ENCODE measurements at regions not wholly inside any gene's neighbourhood (a gene's known extent, or its start where the extent isn't known, plus 50 kb on each side); places are given as distances from the start of the nearest gene placed in this dataset.

DNA sequence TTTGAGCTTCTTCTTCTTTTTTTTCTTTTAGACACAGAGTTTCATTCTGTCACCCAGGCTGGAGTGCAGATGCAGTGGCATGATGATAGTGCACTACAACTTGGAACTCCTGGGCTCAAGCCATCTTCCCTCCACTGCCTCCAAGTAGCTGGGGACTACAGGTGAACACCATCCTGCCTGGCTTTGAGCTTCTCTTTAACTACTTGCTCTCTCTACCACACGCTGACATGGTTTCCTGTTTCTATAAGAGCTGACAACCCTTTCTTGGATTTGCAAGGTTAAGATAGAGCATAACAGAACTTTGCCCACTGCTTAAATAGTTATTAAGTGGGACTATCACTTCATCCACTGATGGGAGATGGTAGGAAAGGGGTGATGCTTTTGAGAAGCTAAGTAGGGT, 82.4 kb upstream of the SLC38A2 start:
- TF ChIP-seq, protein P1, sequence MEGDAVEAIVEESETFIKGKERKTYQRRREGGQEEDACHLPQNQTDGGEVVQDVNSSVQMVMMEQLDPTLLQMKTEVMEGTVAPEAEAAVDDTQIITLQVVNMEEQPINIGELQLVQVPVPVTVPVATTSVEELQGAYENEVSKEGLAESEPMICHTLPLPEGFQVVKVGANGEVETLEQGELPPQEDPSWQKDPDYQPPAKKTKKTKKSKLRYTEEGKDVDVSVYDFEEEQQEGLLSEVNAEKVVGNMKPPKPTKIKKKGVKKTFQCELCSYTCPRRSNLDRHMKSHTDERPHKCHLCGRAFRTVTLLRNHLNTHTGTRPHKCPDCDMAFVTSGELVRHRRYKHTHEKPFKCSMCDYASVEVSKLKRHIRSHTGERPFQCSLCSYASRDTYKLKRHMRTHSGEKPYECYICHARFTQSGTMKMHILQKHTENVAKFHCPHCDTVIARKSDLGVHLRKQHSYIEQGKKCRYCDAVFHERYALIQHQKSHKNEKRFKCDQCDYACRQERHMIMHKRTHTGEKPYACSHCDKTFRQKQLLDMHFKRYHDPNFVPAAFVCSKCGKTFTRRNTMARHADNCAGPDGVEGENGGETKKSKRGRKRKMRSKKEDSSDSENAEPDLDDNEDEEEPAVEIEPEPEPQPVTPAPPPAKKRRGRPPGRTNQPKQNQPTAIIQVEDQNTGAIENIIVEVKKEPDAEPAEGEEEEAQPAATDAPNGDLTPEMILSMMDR (IDR thresholded peaks at IDR 0.05) = no peak
- H3K36me3 Mint-ChIP-seq (ENCODE audit: low read depth) = peaks cover 1% of the 10 kb centered on the region
- H3K27ac Mint-ChIP-seq (ENCODE audit: unreplicated experiment) = no peak overlapping the region
- H3K4me1 Mint-ChIP-seq (ENCODE audit: low read depth) = peaks cover 45% of the 10 kb centered on the region
- H3K9me3 Mint-ChIP-seq (ENCODE audit: low read depth) = no peaks in the 10 kb centered on the region
- no peak for DNase-seq (ENCODE audit: low spot score)
- H3K4me3 Mint-ChIP-seq (ENCODE audit: unreplicated experiment) = no peak overlapping the region
- H3K27me3 Mint-ChIP-seq (ENCODE audit: low read depth) = no peaks in the 10 kb centered on the region

DNA sequence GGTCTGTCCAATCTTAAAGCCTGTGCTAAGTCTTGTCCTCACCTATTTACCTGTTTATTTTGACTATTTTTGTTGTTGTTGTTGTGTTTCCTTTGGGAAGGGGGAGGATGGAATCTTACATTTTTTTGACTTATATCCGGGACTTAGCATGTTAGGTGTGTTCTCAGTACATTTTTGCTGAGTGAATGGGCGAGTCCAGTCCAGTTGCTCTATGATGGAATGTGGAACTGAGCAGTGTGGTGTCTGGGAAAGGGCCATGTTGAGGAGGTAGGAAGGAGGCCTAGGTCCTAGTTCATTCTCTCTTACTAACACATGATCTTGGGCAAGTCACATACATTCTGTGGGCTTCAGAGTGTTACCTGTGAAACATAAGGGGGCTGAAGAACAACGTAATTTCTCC, 80.9 kb upstream of the SLC38A2 start:
- Mint-ChIP-seq H3K4me3 (ENCODE audit: unreplicated experiment) (no peak overlapping the region), H3K27me3 (ENCODE audit: low read depth) (no peaks in the 10 kb centered on the region), H3K36me3 (ENCODE audit: low read depth) (peaks cover 1% of the 10 kb centered on the region), H3K9me3 (ENCODE audit: low read depth) (no peaks in the 10 kb centered on the region), H3K4me1 (ENCODE audit: low read depth) (peaks cover 40% of the 10 kb centered on the region), H3K27ac (ENCODE audit: unreplicated experiment) (no peak overlapping the region)
- DNase-seq (ENCODE audit: low spot score) = no peak
- TF ChIP-seq, protein P1 (IDR thresholded peaks at IDR 0.05) = no peak

DNA sequence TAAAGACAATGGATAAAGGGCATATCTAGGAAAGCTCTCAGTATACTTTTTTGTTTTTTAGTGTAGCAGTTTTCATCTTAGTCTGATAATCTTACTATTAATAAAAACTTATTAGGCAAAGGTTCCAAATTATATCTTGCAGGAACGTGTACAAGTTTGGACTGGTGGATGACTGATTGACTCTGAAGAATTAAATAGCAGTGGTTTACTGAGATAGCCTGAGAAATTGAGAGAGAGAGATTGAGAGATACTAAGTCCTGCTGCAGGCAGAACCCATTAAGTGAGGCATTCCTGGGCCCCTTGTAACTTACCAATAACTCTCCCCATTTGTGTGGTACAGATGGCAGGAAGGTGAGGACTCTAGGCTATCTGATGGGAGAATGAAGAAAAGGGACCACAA, 80.2 kb upstream of the SLC38A2 start:
- DNase-seq (ENCODE audit: low spot score) = no peak
- Mint-ChIP-seq H3K9me3 (ENCODE audit: low read depth) (no peaks in the 10 kb centered on the region), H3K36me3 (ENCODE audit: low read depth) (peaks cover 1% of the 10 kb centered on the region), H3K4me1 (ENCODE audit: low read depth) (peaks cover 40% of the 10 kb centered on the region), H3K4me3 (ENCODE audit: unreplicated experiment) (no peak overlapping the region), H3K27ac (ENCODE audit: unreplicated experiment) (no peak overlapping the region), H3K27me3 (ENCODE audit: low read depth) (no peaks in the 10 kb centered on the region)
- TF ChIP-seq, protein P1 (IDR thresholded peaks at IDR 0.05) = no peak

DNA sequence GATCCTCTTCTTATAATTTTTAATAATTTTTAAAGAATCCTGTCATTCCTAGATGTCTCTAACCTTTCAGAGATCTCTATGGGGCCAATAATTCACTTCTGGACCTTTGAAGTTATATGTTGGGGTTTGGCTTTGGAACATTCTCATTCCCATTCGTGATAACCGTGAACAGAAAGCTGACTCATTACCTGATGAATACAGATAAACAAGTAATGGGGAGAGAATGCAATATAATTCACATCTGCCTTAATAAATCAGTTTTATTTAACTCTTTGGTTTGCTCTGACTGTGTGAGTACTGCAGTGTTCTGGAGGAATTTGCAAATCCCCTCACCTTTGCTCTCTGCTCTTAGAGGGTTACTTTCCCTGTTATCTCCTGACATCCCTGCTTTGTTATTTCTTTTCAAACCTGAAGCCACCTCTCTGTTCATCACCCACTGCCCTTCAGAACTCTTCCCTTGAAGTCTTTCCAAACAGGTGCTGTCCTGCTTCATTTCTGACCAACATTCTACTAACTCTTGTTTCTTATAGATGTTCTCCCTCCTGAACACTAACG, 79.6 kb upstream of the SLC38A2 start:
- TF ChIP-seq, protein P1 (IDR thresholded peaks at IDR 0.05) = no peak
- DNase-seq (ENCODE audit: low spot score) = no peak
- Mint-ChIP-seq H3K4me1 (ENCODE audit: low read depth) (peaks cover 40% of the 10 kb centered on the region), H3K27me3 (ENCODE audit: low read depth) (no peaks in the 10 kb centered on the region), H3K27ac (ENCODE audit: unreplicated experiment) (no peak overlapping the region), H3K9me3 (ENCODE audit: low read depth) (no peaks in the 10 kb centered on the region), H3K4me3 (ENCODE audit: unreplicated experiment) (no peak overlapping the region), H3K36me3 (ENCODE audit: low read depth) (peaks cover 1% of the 10 kb centered on the region)

DNA sequence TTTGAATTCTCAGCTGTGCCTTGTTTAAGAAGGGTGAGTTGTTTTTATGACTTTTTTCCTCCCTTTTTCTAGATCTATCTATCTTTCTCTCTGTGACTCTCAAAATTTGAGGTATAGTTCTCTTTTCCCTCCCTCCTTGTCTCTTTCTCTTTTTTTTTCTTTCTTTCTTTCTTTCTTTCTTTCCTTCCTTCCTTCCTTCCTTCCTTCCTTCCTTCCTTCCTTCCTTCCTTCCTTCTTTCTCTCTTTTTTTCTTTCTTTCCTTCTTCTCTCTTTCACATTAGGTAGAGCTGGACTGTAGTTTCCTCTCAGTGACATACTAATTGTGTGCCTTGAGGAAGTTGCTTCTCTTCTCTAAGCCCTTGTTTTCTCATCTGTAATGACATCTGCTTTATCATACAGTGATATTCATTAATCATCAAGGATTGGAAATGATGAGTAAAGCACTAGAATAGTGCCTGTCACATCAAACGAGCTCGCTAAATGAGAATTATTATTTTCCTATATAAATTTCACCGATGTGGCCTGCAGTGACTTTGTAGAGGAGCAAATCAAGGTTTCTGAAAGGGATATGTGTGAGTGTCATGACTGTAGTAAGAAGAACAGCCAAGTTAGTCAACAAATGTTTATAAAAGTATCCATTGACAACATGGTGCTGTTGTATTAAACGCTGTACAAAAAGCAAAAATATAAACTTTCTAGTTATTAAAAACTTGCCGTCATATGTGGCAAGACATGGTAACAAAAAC, 78.9 kb upstream of the SLC38A2 start:
- Mint-ChIP-seq H3K4me1 (ENCODE audit: low read depth) (peaks cover 38% of the 10 kb centered on the region), H3K4me3 (ENCODE audit: unreplicated experiment) (no peak overlapping the region), H3K36me3 (ENCODE audit: low read depth) (peaks cover 1% of the 10 kb centered on the region), H3K9me3 (ENCODE audit: low read depth) (no peaks in the 10 kb centered on the region), H3K27ac (ENCODE audit: unreplicated experiment) (no peak overlapping the region), H3K27me3 (ENCODE audit: low read depth) (no peaks in the 10 kb centered on the region)
- DNase-seq (ENCODE audit: low spot score) = no peak
- TF ChIP-seq, protein P1 (IDR thresholded peaks at IDR 0.05) = no peak

Measured in chondrocyte (in vitro differentiated cells).